NB4 (cell line): ENCODE measurements at regions not wholly inside any gene's neighbourhood (a gene's known extent, or its start where the extent isn't known, plus 50 kb on each side); places are given as distances from the start of the nearest gene placed in this dataset.

Experiments used
- MYC ChIP-seq: IDR thresholded peaks from 2 replicates; pipeline ENCODE4 v1.6.1; 2011; ENCODE audit warnings: low read depth, low read length
- POLR2A ChIP-seq: IDR thresholded peaks from 2 replicates; pipeline ENCODE4 v1.6.1; 2011; ENCODE audit warnings: mild to moderate bottlenecking; ENCODE audit not compliant: insufficient read length; ENCODE audit errors: extremely low read depth
- TF ChIP-seq, protein P1 (sequence below): IDR thresholded peaks from one replicate; pipeline ENCODE4 v1.5.1; 2012; ENCODE audit warnings: low read depth, low read length
- TF ChIP-seq, protein P2 (sequence below): IDR thresholded peaks from 2 replicates; pipeline ENCODE4 v1.6.1; 2011; ENCODE audit warnings: low read depth, low read length

DNA sequence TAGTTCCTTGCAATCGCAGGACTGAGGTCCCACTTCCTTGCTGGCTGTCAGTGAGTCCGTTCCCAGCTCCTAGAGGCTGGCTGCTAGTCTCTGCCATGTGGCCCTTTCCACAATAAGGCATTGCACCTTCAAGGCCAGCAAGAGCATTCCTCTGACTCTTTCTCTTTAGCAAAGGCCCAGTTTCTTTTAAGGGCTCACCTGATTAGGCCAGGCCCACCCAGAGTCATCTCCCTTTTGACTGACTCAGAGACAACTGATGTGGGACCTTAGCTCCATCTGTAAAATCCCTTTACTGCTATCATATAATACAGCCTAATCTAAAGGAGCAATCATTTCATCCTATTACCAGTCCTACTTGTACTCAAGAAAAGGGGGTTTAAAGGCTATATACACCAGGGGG is 278.2 kb downstream of the SLC4A3 start:
- TF ChIP-seq, protein P1, sequence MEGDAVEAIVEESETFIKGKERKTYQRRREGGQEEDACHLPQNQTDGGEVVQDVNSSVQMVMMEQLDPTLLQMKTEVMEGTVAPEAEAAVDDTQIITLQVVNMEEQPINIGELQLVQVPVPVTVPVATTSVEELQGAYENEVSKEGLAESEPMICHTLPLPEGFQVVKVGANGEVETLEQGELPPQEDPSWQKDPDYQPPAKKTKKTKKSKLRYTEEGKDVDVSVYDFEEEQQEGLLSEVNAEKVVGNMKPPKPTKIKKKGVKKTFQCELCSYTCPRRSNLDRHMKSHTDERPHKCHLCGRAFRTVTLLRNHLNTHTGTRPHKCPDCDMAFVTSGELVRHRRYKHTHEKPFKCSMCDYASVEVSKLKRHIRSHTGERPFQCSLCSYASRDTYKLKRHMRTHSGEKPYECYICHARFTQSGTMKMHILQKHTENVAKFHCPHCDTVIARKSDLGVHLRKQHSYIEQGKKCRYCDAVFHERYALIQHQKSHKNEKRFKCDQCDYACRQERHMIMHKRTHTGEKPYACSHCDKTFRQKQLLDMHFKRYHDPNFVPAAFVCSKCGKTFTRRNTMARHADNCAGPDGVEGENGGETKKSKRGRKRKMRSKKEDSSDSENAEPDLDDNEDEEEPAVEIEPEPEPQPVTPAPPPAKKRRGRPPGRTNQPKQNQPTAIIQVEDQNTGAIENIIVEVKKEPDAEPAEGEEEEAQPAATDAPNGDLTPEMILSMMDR, result no peak
- TF ChIP-seq POLR2A, result no peak
- TF ChIP-seq, protein P2, sequence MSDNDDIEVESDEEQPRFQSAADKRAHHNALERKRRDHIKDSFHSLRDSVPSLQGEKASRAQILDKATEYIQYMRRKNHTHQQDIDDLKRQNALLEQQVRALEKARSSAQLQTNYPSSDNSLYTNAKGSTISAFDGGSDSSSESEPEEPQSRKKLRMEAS, result no peak
- no peak for TF ChIP-seq MYC
